ENCODE measurements at regions not wholly inside any gene's neighbourhood (a gene's known extent, or its start where the extent isn't known, plus 50 kb on each side); places are given as distances from the start of the nearest gene placed in this dataset.

DNA sequence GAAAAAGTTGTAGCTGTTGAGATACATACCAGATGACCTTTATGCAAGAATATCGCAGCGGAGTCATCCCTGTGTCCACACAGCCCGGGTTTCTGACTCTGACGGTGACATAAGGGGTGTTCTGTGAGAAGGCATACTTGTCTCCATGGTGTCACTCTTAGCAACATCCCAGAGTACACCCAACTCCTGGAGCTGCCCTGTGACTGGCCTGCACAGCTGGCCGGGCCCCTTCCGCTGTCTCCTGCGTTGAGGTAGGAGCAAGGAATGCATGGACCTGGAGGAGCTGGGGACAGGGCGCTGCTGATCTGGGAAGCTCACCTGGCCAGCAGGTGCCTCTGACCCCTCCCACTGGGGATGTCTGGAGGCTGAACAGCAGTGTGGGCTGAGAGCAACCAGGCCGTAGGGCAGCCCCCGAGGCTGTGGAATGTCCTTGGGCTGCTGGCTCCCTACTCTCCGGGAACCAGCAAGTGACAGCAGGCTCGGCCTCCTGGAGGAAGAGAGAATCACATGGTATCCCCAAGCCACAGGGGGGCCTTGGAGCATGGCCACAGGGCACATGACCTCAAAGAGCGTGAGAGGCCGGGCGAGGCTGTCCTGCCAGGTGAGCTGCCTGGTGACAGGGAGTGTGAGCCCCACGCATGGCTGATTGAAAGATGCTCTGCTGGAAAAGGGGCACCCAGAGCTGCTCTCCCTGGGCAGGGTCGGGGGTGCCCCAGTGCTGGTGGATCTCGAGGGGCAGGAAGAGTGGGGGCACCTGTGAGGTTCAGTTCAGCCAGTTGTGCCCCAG lies 113.4 kb downstream of the MRPL36 start:
- TF ChIP-seq, protein P1, sequence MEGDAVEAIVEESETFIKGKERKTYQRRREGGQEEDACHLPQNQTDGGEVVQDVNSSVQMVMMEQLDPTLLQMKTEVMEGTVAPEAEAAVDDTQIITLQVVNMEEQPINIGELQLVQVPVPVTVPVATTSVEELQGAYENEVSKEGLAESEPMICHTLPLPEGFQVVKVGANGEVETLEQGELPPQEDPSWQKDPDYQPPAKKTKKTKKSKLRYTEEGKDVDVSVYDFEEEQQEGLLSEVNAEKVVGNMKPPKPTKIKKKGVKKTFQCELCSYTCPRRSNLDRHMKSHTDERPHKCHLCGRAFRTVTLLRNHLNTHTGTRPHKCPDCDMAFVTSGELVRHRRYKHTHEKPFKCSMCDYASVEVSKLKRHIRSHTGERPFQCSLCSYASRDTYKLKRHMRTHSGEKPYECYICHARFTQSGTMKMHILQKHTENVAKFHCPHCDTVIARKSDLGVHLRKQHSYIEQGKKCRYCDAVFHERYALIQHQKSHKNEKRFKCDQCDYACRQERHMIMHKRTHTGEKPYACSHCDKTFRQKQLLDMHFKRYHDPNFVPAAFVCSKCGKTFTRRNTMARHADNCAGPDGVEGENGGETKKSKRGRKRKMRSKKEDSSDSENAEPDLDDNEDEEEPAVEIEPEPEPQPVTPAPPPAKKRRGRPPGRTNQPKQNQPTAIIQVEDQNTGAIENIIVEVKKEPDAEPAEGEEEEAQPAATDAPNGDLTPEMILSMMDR (IDR thresholded peaks at IDR 0.05): no peak
- no peak for TF ChIP-seq POLR2AphosphoS5 (IDR thresholded peaks at IDR 0.05)
